Nephron progenitor cell (in vitro differentiated cells): ENCODE measurements at regions not wholly inside any gene's neighbourhood (a gene's known extent, or its start where the extent isn't known, plus 50 kb on each side); places are given as distances from the start of the nearest gene placed in this dataset.

ENCODE experiments used
- DNase-seq: peaks from one replicate; pipeline ENCODE4 v3.0.0; 2021
- H3K27ac Mint-ChIP-seq: 2 replicates; pipeline ENCODE4 v1.8.0; 2021; ENCODE audit warnings: mild to moderate bottlenecking, moderate library complexity, mixed read lengths
- H3K27me3 Mint-ChIP-seq: 2 replicates; pipeline ENCODE4 v1.8.0; 2021; ENCODE audit warnings: mild to moderate bottlenecking, low read depth, mixed read lengths; ENCODE audit not compliant: poor library complexity
- H3K36me3 Mint-ChIP-seq: 2 replicates; pipeline ENCODE4 v1.8.0; 2021; ENCODE audit warnings: low read depth, mixed read lengths
- H3K4me1 Mint-ChIP-seq: 2 replicates; pipeline ENCODE4 v1.8.0; 2021; ENCODE audit warnings: mixed read lengths
- H3K4me3 Mint-ChIP-seq: 2 replicates; pipeline ENCODE4 v1.8.0; 2021; ENCODE audit warnings: mild to moderate bottlenecking, moderate library complexity, mixed read lengths
- H3K9me3 Mint-ChIP-seq: 2 replicates; pipeline ENCODE4 v1.8.0; 2021; ENCODE audit warnings: mild to moderate bottlenecking, moderate library complexity, mixed read lengths
- CTCF ChIP-seq: fragments of 200-600 bp; sonication (generic); IDR thresholded peaks from 2 replicates; pipeline ENCODE4 v1.5.0; 2021; ENCODE audit warnings: antibody characterized with exemption

GRCh38 chr16:80012586-80012985 is 412.0 kb upstream of the MAF start:
- peaks cover 4% of the 10 kb centered on the region for H3K27me3 Mint-ChIP-seq
- no peaks in the 10 kb centered on the region for H3K36me3 Mint-ChIP-seq
- H3K27ac Mint-ChIP-seq: no peak overlapping the region
- DNase-seq: no peak
- H3K4me3 Mint-ChIP-seq: no peak overlapping the region
- no peaks in the 10 kb centered on the region for H3K4me1 Mint-ChIP-seq
- no peak for TF ChIP-seq CTCF
- no peaks in the 10 kb centered on the region for H3K9me3 Mint-ChIP-seq

GRCh38 chr16:80009971-80010659 is 409.6 kb upstream of the MAF start:
- Mint-ChIP-seq H3K9me3 (no peaks in the 10 kb centered on the region), H3K36me3 (no peaks in the 10 kb centered on the region), H3K27me3 (peaks cover 7% of the 10 kb centered on the region), H3K27ac (no peak overlapping the region), H3K4me3 (no peak overlapping the region), H3K4me1 (peaks cover 7% of the 10 kb centered on the region)
- DNase-seq: no peak
- TF ChIP-seq CTCF: no peak

- Mint-ChIP-seq H3K27ac (no peak overlapping the region), H3K4me3 (no peak overlapping the region), H3K27me3 (peaks cover 7% of the 10 kb centered on the region), H3K9me3 (peaks cover 9% of the 10 kb centered on the region), H3K4me1 (peaks cover 7% of the 10 kb centered on the region), H3K36me3 (no peaks in the 10 kb centered on the region)
- TF ChIP-seq CTCF: no peak
- no peak for DNase-seq
These were observed 408.3 kb upstream of the MAF start for GRCh38 chr16:80008857-80009256.

GRCh38 chr16:80007231-80007630 is 406.7 kb upstream of the MAF start:
- DNase-seq: no peak
- Mint-ChIP-seq H3K36me3 (no peaks in the 10 kb centered on the region), H3K4me3 (no peak overlapping the region), H3K4me1 (peaks cover 7% of the 10 kb centered on the region), H3K27ac (no peak overlapping the region), H3K9me3 (peaks cover 14% of the 10 kb centered on the region), H3K27me3 (peaks cover 7% of the 10 kb centered on the region)
- TF ChIP-seq CTCF: no peak

- no peak for TF ChIP-seq CTCF
- Mint-ChIP-seq H3K4me3 (no peak overlapping the region), H3K27ac (no peak overlapping the region), H3K27me3 (peaks cover 7% of the 10 kb centered on the region), H3K36me3 (no peaks in the 10 kb centered on the region), H3K4me1 (peaks cover 7% of the 10 kb centered on the region), H3K9me3 (peaks cover 14% of the 10 kb centered on the region)
- no peak for DNase-seq
These were observed 406.0 kb upstream of the MAF start for GRCh38 chr16:80006241-80007215.
